Fibroblast of skin of right quadriceps (primary cell): ENCODE measurements at regions not wholly inside any gene's neighbourhood (a gene's known extent, or its start where the extent isn't known, plus 50 kb on each side); places are given as distances from the start of the nearest gene placed in this dataset.

Source experiments
- DNase-seq: peaks from one replicate; pipeline ENCODE4 v3.0.0-alpha.2; 2013

- no peak for DNase-seq
These were observed 51.4 kb upstream of the LGSN start for GRCh38 chr6:63371104-63371715.

- DNase-seq, result no peak
These were observed 53.3 kb upstream of the LGSN start for GRCh38 chr6:63372951-63373533.

GRCh38 chr6:63389191-63389844 is 69.5 kb upstream of the LGSN start:
- no peak for DNase-seq

- DNase-seq, result no peak
These were observed 71.6 kb upstream of the LGSN start for GRCh38 chr6:63391203-63391970.

- no peak for DNase-seq
These were observed 72.4 kb upstream of the LGSN start for GRCh38 chr6:63392092-63392724.

- DNase-seq, result no peak
These were observed 75.0 kb upstream of the LGSN start for GRCh38 chr6:63394656-63395308.

- no peak for DNase-seq
These were observed 75.6 kb upstream of the LGSN start for GRCh38 chr6:63395381-63395780.

- no peak for DNase-seq
These were observed 83.9 kb upstream of the LGSN start for GRCh38 chr6:63403725-63404124.

- no peak for DNase-seq
These were observed 90.9 kb upstream of the LGSN start for GRCh38 chr6:63410435-63411426.

- no peak for DNase-seq
These were observed 95.5 kb upstream of the LGSN start for GRCh38 chr6:63415286-63415685.

GRCh38 chr6:63418741-63419140 is 99.0 kb upstream of the LGSN start:
- no peak for DNase-seq

GRCh38 chr6:63424636-63425035 is 104.9 kb upstream of the LGSN start:
- no peak for DNase-seq

GRCh38 chr6:63425493-63425892 is 105.7 kb upstream of the LGSN start:
- no peak for DNase-seq

- DNase-seq, result no peak
These were observed 107.1 kb upstream of the LGSN start for GRCh38 chr6:63426844-63427243.

- DNase-seq, result no peak
These were observed 108.2 kb upstream of the LGSN start for GRCh38 chr6:63427951-63428350.

- no peak for DNase-seq
These were observed 111.3 kb upstream of the LGSN start for GRCh38 chr6:63430985-63431519.

GRCh38 chr6:63434943-63435342 is 115.2 kb upstream of the LGSN start:
- DNase-seq, result no peak

GRCh38 chr6:63436356-63436755 is 116.6 kb upstream of the LGSN start:
- no peak for DNase-seq

GRCh38 chr6:63437058-63437457 is 117.3 kb upstream of the LGSN start:
- DNase-seq, result no peak

- no peak for DNase-seq
These were observed 120.3 kb upstream of the LGSN start for GRCh38 chr6:63440057-63440456.

- DNase-seq, result no peak
These were observed 120.8 kb upstream of the LGSN start for GRCh38 chr6:63440594-63440993.
